Stromal cell of bone marrow (primary cell): ENCODE measurements at regions not wholly inside any gene's neighbourhood (a gene's known extent, or its start where the extent isn't known, plus 50 kb on each side); places are given as distances from the start of the nearest gene placed in this dataset.

ENCODE experiments used
- DNase-seq: peaks from one replicate; pipeline ENCODE4 v3.0.0-alpha.2; 2012; ENCODE audit warnings: low read depth

- no peak for DNase-seq
These were observed 64.2 kb downstream of the LLPH start for GRCh38 chr12:66066137-66066928.

- no peak for DNase-seq
These were observed 64.9 kb downstream of the LLPH start for GRCh38 chr12:66065641-66066136.

- DNase-seq: no peak
These were observed 65.4 kb downstream of the LLPH start for GRCh38 chr12:66065150-66065549.

GRCh38 chr12:66063916-66064315 is 66.6 kb downstream of the LLPH start:
- DNase-seq: no peak

GRCh38 chr12:66062290-66062625 is 68.3 kb downstream of the LLPH start:
- DNase-seq: no peak

- no peak for DNase-seq
These were observed 68.8 kb downstream of the LLPH start for GRCh38 chr12:66061557-66062289.

- DNase-seq: no peak
These were observed 69.5 kb downstream of the LLPH start for GRCh38 chr12:66061076-66061475.

GRCh38 chr12:66060163-66060907 is 70.2 kb downstream of the LLPH start:
- DNase-seq: no peak

GRCh38 chr12:66059666-66060065 is 70.9 kb downstream of the LLPH start:
- no peak for DNase-seq

GRCh38 chr12:66058554-66058953 is 72.0 kb downstream of the LLPH start:
- no peak for DNase-seq

GRCh38 chr12:66055837-66056319 is 74.7 kb downstream of the LLPH start:
- no peak for DNase-seq

- no peak for DNase-seq
These were observed 77.4 kb downstream of the LLPH start for GRCh38 chr12:66052988-66053615.

- no peak for DNase-seq
These were observed 79.2 kb downstream of the LLPH start for GRCh38 chr12:66051361-66051760.

GRCh38 chr12:66050610-66051009 is 79.9 kb downstream of the LLPH start:
- DNase-seq: no peak

GRCh38 chr12:66050283-66050576 is 80.3 kb downstream of the LLPH start:
- no peak for DNase-seq

GRCh38 chr12:66049538-66050282 is 80.8 kb downstream of the LLPH start:
- no peak for DNase-seq

- no peak for DNase-seq
These were observed 81.6 kb downstream of the LLPH start for GRCh38 chr12:66048835-66049537.

- DNase-seq: no peak
These were observed 82.2 kb downstream of the LLPH start for GRCh38 chr12:66048218-66048834.

- DNase-seq: peak; percentile 53
These were observed 83.0 kb downstream of the LLPH start for GRCh38 chr12:66047411-66048021.

GRCh38 chr12:66045506-66045905 is 85.0 kb downstream of the LLPH start:
- DNase-seq: no peak
